Breast epithelium (tissue), 3 donors: ENCODE measurements at regions not wholly inside any gene's neighbourhood (a gene's known extent, or its start where the extent isn't known, plus 50 kb on each side); places are given as distances from the start of the nearest gene placed in this dataset.

ENCODE experiments used
- POLR2AphosphoS5 ChIP-seq, 3 donors: sonication (generic); formaldehyde crosslinking; IDR thresholded peaks; one replicate each; pipeline ENCODE4 v1.6.1; 2017; ENCODE audit warnings: antibody characterized with exemption in 3 of 3
- TF ChIP-seq, protein P1 (sequence below), 3 donors: fragments of 450-650 bp; IDR thresholded peaks; one replicate each; pipeline ENCODE4 v1.5.1; 2016 to 2017; ENCODE audit warnings: antibody characterized with exemption in 3 of 3, mild to moderate bottlenecking in 3 of 3, moderate library complexity in 3 of 3

DNA sequence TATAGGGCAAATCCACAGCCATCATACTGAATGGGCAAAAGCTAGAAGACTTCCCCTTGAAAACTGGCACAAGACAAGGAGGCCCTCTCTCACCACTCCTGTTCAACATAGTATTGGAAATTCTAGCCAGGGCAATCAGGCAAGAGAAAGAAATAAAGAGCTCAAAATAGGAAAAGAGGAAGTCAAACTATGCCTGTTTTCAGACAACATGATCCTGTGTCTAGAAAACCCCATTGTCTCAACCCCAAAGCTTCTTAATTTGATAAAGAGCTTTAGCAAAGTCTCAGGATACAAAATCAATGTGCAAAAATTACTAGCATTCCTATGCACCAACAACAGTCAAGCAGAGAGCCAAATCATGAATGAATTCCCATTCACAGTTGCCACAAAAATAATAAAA is 160.3 kb downstream of the CXXC4 start:
- no peak for TF ChIP-seq POLR2AphosphoS5 (IDR thresholded peaks at IDR 0.05)
- TF ChIP-seq, protein P1, sequence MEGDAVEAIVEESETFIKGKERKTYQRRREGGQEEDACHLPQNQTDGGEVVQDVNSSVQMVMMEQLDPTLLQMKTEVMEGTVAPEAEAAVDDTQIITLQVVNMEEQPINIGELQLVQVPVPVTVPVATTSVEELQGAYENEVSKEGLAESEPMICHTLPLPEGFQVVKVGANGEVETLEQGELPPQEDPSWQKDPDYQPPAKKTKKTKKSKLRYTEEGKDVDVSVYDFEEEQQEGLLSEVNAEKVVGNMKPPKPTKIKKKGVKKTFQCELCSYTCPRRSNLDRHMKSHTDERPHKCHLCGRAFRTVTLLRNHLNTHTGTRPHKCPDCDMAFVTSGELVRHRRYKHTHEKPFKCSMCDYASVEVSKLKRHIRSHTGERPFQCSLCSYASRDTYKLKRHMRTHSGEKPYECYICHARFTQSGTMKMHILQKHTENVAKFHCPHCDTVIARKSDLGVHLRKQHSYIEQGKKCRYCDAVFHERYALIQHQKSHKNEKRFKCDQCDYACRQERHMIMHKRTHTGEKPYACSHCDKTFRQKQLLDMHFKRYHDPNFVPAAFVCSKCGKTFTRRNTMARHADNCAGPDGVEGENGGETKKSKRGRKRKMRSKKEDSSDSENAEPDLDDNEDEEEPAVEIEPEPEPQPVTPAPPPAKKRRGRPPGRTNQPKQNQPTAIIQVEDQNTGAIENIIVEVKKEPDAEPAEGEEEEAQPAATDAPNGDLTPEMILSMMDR (IDR thresholded peaks at IDR 0.05), result no peak
